ENCODE measurements at regions not wholly inside any gene's neighbourhood (a gene's known extent, or its start where the extent isn't known, plus 50 kb on each side); places are given as distances from the start of the nearest gene placed in this dataset.

DNA sequence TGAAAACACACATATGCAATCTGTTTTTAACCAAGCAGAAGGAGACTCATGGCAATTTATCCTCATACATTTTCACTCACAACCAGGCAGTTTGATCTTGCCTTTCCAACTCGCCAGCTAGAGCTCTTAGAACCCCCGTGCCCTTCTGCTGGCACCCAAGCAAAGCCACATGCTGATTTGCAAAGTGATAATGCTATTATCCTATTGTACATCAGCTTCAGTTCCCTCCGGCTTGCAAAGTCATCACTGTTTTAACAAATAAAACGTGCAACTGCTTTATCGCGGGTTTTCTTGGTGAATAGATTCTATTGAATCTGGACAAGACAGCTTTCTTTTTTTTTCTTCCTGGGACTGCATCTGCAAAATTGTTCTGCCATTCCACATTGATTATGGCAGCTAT, 314.6 kb downstream of the LNPK start:
- no peak for ATAC-seq
- TF ChIP-seq, protein P1, sequence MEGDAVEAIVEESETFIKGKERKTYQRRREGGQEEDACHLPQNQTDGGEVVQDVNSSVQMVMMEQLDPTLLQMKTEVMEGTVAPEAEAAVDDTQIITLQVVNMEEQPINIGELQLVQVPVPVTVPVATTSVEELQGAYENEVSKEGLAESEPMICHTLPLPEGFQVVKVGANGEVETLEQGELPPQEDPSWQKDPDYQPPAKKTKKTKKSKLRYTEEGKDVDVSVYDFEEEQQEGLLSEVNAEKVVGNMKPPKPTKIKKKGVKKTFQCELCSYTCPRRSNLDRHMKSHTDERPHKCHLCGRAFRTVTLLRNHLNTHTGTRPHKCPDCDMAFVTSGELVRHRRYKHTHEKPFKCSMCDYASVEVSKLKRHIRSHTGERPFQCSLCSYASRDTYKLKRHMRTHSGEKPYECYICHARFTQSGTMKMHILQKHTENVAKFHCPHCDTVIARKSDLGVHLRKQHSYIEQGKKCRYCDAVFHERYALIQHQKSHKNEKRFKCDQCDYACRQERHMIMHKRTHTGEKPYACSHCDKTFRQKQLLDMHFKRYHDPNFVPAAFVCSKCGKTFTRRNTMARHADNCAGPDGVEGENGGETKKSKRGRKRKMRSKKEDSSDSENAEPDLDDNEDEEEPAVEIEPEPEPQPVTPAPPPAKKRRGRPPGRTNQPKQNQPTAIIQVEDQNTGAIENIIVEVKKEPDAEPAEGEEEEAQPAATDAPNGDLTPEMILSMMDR (IDR thresholded peaks at IDR 0.05), result no peak
- CTCF ChIA-PET, result interaction anchor here (1.0 to 5.9 kb wide), 4 partner anchors 158 to 416 kb away, joined by 3 to 94 read pairs (median 4); partner anchors contain the start of gene HOXD12
- intact Hi-C loops (cut with micrococcal nuclease), result no loop called here
- no peak for DNase-seq
- POLR2A ChIA-PET, result no interaction called here
- Mint-ChIP-seq H3K9me3 (no peaks in the 10 kb centered on the region), H3K36me3 (ENCODE audit: low read depth) (no peaks in the 10 kb centered on the region), H3K27ac (no peak overlapping the region), H3K4me1 (ENCODE audit: low read depth) (no peaks in the 10 kb centered on the region), H3K4me3 (no peak overlapping the region), H3K27me3 (peaks cover 24% of the 10 kb centered on the region)

DNA sequence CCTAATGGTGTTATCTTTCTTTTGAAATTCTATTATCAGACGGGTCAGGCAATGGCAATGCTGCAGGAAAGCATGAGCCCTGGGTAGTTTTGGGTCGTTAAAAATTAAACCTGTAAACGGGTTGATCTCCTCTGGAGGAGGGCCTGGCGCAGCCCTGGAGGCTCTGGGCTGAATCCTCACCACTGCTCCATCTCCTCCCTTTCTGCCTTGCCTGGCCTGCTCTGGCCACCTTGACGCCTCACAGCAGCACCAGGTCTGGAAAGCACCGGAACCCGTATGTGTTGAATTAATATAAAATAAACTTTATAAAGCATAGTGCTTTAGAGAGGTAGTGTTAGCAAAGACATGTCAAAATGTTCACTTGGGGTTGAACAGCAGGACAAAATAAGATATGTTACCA, 316.1 kb downstream of the LNPK start:
- POLR2A ChIA-PET, result no interaction called here
- Mint-ChIP-seq H3K9me3 (no peaks in the 10 kb centered on the region), H3K27me3 (peaks cover 24% of the 10 kb centered on the region), H3K4me1 (ENCODE audit: low read depth) (no peaks in the 10 kb centered on the region), H3K27ac (no peak overlapping the region), H3K4me3 (no peak overlapping the region), H3K36me3 (ENCODE audit: low read depth) (no peaks in the 10 kb centered on the region)
- TF ChIP-seq, protein P1 (IDR thresholded peaks at IDR 0.05), result no peak
- intact Hi-C loops (cut with micrococcal nuclease), result no loop called here
- DNase-seq, result no peak
- CTCF ChIA-PET, result interaction anchor here (5.9 kb wide), 1 partner anchor 411 kb away, joined by 94 read pairs; the partner anchor contains the start of gene HOXD12
- ATAC-seq, result no peak

DNA sequence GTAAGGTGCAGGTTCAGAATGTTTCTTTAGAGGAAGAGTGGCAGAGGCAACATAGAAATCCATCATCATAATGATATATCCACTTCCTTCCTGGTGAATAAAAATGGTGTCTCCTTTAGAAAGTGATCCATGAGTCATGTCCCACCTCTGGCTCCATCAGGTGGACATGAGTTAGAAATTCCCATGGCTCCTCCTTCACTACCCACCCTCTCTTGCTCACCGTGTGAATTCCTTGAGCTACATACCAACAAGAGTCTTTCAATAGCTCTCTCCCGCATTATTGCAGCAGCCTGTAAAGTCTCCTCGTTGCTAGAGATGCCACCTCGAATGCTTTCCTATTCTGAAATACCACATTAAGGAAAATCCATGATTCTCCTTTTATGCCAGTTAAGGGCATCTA, 317.6 kb downstream of the LNPK start:
- intact Hi-C loops (cut with micrococcal nuclease), result no loop called here
- DNase-seq, result no peak
- TF ChIP-seq, protein P1 (IDR thresholded peaks at IDR 0.05), result no peak
- no peak overlapping the region for H3K4me3 Mint-ChIP-seq
- H3K27ac Mint-ChIP-seq, result no peak overlapping the region
- CTCF ChIA-PET, result no interaction called here
- no peaks in the 10 kb centered on the region for H3K4me1 Mint-ChIP-seq (ENCODE audit: low read depth)
- peaks cover 23% of the 10 kb centered on the region for H3K27me3 Mint-ChIP-seq
- ATAC-seq, result no peak
- POLR2A ChIA-PET, result no interaction called here
- H3K36me3 Mint-ChIP-seq (ENCODE audit: low read depth), result no peaks in the 10 kb centered on the region
- no peaks in the 10 kb centered on the region for H3K9me3 Mint-ChIP-seq

DNA sequence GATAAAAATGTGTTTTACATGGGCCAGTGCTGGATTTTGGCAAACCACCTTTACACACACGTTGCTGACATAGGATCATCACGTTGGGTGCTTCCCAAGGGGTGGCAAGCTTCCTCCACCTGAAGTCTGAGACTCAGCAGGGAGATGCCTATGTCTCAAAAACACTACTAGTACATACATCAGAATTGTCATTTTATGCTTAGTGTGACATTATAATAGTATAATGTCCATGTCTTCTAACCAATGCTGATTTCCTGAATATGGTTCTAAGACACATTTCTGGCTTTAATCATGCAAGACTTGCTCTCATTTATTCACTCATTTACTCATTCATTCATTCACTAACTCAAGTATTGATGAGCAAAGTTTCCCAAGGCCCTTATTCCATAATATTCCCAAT, 322.3 kb downstream of the LNPK start:
- Mint-ChIP-seq H3K27me3 (peaks cover 10% of the 10 kb centered on the region), H3K27ac (no peak overlapping the region), H3K4me3 (no peak overlapping the region), H3K36me3 (ENCODE audit: low read depth) (no peaks in the 10 kb centered on the region), H3K9me3 (no peaks in the 10 kb centered on the region), H3K4me1 (ENCODE audit: low read depth) (no peaks in the 10 kb centered on the region)
- ChIA-PET CTCF (interaction anchor here (3.2 kb wide), 1 partner anchor 10 kb away, joined by 16 read pairs; no protein-coding TSS in a partner anchor), POLR2A (no interaction called here)
- no peak for DNase-seq
- no peak for ATAC-seq
- intact Hi-C loops (cut with micrococcal nuclease), result no loop called here
- TF ChIP-seq, protein P1 (IDR thresholded peaks at IDR 0.05), result no peak

DNA sequence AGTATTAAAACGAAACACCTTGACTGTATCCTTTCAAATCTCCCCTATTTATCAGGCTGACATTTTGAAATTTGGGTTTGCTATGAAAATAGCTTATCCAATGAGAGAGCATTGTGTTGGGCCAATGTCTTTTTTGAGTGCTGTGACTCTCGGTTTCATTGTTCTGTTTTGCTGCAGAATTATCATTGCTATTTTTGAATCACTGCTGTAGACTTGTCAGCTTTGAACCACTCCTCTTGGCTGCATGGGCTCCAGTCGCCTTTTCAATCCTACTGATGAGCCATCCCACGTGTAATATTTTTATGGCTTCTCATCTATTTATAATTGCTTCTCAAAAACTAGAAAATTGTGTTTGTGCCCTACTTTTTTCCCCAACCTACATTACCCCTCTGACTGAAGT, 322.8 kb downstream of the LNPK start:
- intact Hi-C loops (cut with micrococcal nuclease), result no loop called here
- CTCF ChIA-PET, result interaction anchor here (3.2 kb wide), 1 partner anchor 11 kb away, joined by 16 read pairs; no protein-coding TSS in a partner anchor
- POLR2A ChIA-PET, result no interaction called here
- peaks cover 10% of the 10 kb centered on the region for H3K27me3 Mint-ChIP-seq
- no peak overlapping the region for H3K4me3 Mint-ChIP-seq
- no peak for ATAC-seq
- H3K9me3 Mint-ChIP-seq, result no peaks in the 10 kb centered on the region
- H3K4me1 Mint-ChIP-seq (ENCODE audit: low read depth), result no peaks in the 10 kb centered on the region
- H3K27ac Mint-ChIP-seq, result no peak overlapping the region
- H3K36me3 Mint-ChIP-seq (ENCODE audit: low read depth), result no peaks in the 10 kb centered on the region
- TF ChIP-seq, protein P1 (IDR thresholded peaks at IDR 0.05), result no peak
- no peak for DNase-seq

All from activated CD8-positive, alpha-beta T cell treated with anti-CD3 and anti-CD28 coated beads for 36 hours (primary cell).